DND-41 (cell line): ENCODE measurements at regions not wholly inside any gene's neighbourhood (a gene's known extent, or its start where the extent isn't known, plus 50 kb on each side); places are given as distances from the start of the nearest gene placed in this dataset.

Experiments
- ATAC-seq: fragments of 200-7000 bp; cut with Tn5 transposase; 3 replicates; pipeline ENCODE4 v1.9.1; 2021; ENCODE audit warnings: low read depth; ENCODE audit not compliant: insufficient read depth
- DNase-seq: peaks from one replicate; pipeline ENCODE4 v3.0.0-alpha.2; 2020
- H2AFZ ChIP-seq: 2 replicates; pipeline ENCODE4 v1.6.0; 2012; ENCODE audit warnings: low read depth, low read length
- H3K27ac ChIP-seq: 2 replicates; pipeline ENCODE4 v1.5.1; 2012; ENCODE audit warnings: low read length, inconsistent platforms
- H3K27me3 ChIP-seq: fragments of 200-600 bp; sonication (generic); 2 replicates; pipeline ENCODE4 v1.6.0; 2012; ENCODE audit warnings: low read length, mild to moderate bottlenecking, inconsistent platforms; ENCODE audit not compliant: insufficient read depth, poor library complexity
- H3K36me3 ChIP-seq: 2 replicates; pipeline ENCODE4 v1.5.1; 2012; ENCODE audit warnings: low read length, inconsistent platforms; ENCODE audit not compliant: insufficient read depth
- H3K4me1 ChIP-seq: 2 replicates; pipeline ENCODE4 v1.5.1; 2012; ENCODE audit warnings: mild to moderate bottlenecking, low read length; ENCODE audit not compliant: insufficient read depth
- H3K4me2 ChIP-seq: 2 replicates; pipeline ENCODE4 v1.6.0; 2012; ENCODE audit warnings: mild to moderate bottlenecking, moderate library complexity, low read length, inconsistent platforms; ENCODE audit not compliant: insufficient read depth
- H3K4me3 ChIP-seq, 2 experiments: fragments of 200-600 bp in 1 of 2; shearing (Covaris generic) in 1 of 2; 2 replicates each; pipeline ENCODE4 v1.5.1; 2012 to 2016; ENCODE audit warnings: inconsistent platforms in 2 of 2, low read length in 2 of 2, mild to moderate bottlenecking in 2 of 2, low read depth in 1 of 2, moderate library complexity in 1 of 2
- H3K79me2 ChIP-seq: 2 replicates; pipeline ENCODE4 v1.6.0; 2012; ENCODE audit warnings: low read length, inconsistent platforms; ENCODE audit not compliant: insufficient read depth
- H3K9ac ChIP-seq: 2 replicates; pipeline ENCODE4 v1.6.0; 2012; ENCODE audit warnings: low read depth, mild to moderate bottlenecking, inconsistent platforms, low read length, moderate library complexity
- H3K9me3 ChIP-seq: 2 replicates; pipeline ENCODE4 v1.5.1; 2012; ENCODE audit warnings: low read length, moderate library complexity, mild to moderate bottlenecking, inconsistent platforms; ENCODE audit not compliant: insufficient read depth, severe bottlenecking
- H4K20me1 ChIP-seq: 2 replicates; pipeline ENCODE4 v1.6.0; 2012; ENCODE audit warnings: low read length; ENCODE audit not compliant: insufficient read depth
- EZH2 ChIP-seq: IDR thresholded peaks from 3 replicates; pipeline ENCODE4 v1.6.1; 2012; ENCODE audit warnings: borderline replicate concordance, low read depth, mild to moderate bottlenecking, moderate library complexity, low read length, inconsistent platforms; ENCODE audit not compliant: severe bottlenecking
- TF ChIP-seq, protein P1 (sequence below): IDR thresholded peaks from 2 replicates; pipeline ENCODE4 v1.5.1; 2012; ENCODE audit warnings: borderline replicate concordance, low read length, moderate library complexity, mild to moderate bottlenecking; ENCODE audit not compliant: poor library complexity, severe bottlenecking; ENCODE audit errors: extremely low read depth

DNA sequence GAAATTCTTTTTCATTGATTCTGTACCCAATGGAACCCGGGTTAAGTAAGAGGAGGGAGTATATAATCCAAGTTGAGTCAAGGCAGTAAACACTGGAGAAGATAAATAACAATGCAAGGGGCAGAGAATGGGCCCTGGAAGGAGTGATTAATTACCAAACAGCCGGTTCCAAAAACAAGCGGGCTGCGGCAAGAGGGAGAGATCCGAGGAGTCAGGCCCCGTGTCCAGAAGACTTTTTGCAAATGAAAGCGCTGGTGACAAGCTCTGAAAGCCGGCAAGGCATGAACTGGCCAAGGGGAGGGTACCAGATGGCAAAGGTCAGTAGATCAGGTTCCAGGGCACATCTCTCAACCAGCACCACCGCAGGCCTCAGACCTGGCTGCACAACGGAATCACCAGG, 294.9 kb downstream of the BCOR start:
- no peak overlapping the region for H3K27ac ChIP-seq
- H2AFZ ChIP-seq, result no peak overlapping the region
- no peaks in the 10 kb centered on the region for H4K20me1 ChIP-seq
- TF ChIP-seq EZH2, result no peak
- TF ChIP-seq, protein P1, sequence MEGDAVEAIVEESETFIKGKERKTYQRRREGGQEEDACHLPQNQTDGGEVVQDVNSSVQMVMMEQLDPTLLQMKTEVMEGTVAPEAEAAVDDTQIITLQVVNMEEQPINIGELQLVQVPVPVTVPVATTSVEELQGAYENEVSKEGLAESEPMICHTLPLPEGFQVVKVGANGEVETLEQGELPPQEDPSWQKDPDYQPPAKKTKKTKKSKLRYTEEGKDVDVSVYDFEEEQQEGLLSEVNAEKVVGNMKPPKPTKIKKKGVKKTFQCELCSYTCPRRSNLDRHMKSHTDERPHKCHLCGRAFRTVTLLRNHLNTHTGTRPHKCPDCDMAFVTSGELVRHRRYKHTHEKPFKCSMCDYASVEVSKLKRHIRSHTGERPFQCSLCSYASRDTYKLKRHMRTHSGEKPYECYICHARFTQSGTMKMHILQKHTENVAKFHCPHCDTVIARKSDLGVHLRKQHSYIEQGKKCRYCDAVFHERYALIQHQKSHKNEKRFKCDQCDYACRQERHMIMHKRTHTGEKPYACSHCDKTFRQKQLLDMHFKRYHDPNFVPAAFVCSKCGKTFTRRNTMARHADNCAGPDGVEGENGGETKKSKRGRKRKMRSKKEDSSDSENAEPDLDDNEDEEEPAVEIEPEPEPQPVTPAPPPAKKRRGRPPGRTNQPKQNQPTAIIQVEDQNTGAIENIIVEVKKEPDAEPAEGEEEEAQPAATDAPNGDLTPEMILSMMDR, result no peak
- no peak overlapping the region for H3K4me2 ChIP-seq
- H3K36me3 ChIP-seq, result no peaks in the 10 kb centered on the region
- no peak overlapping the region for H3K4me3 ChIP-seq
- DNase-seq, result no peak
- no peak overlapping the region for H3K9ac ChIP-seq
- no peak for ATAC-seq
- H3K27me3 ChIP-seq, result no peaks in the 10 kb centered on the region
- H3K4me1 ChIP-seq, result no peaks in the 10 kb centered on the region
- no peaks in the 10 kb centered on the region for H3K79me2 ChIP-seq
- H3K9me3 ChIP-seq, result no peaks in the 10 kb centered on the region

DNA sequence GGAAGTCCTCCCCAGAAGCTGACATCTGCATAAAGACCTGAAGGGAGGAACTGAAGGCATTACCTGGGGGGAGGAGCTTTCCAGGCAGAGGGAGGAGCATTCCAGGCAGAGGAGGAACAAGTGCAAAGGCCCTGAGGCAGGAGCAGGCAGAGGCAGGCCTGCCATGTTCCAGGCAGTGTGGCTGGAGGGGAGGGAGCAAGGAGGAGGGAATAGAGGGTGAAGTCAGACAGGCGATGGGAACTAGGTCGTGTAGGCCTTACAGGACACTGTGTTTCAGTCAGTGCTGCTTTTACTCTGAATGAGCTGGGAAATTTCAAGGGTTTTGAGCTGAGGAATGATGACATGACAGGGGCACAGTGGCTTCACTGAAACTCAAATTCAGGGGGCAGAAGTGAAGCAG, 292.7 kb downstream of the BCOR start:
- TF ChIP-seq EZH2, result no peak
- TF ChIP-seq, protein P1, result no peak
- H3K27me3 ChIP-seq, result no peaks in the 10 kb centered on the region
- no peak for ATAC-seq

DNA sequence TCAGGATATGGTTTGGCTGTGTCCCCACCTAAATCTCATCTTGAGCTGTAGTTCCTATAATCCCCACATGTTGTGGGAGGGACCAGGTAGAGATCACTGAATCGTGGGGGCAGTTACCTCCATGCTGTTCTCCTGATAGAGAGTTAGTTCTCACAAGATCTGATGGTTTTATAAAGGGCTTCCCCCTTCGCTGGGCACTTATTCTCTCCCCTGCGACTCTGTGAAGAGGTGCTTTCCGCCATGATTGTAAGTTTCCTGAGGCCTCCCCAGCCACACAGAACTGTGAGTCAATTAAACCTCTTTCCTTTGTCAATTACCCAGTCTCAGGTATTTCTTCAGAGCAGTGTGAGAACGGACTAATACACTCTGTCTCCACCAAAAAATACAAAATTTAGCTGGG, 291.9 kb downstream of the BCOR start:
- no peaks in the 10 kb centered on the region for H3K79me2 ChIP-seq
- H2AFZ ChIP-seq, result no peak overlapping the region
- no peaks in the 10 kb centered on the region for H3K36me3 ChIP-seq
- ATAC-seq, result no peak
- H4K20me1 ChIP-seq, result no peaks in the 10 kb centered on the region
- no peak overlapping the region for H3K9ac ChIP-seq
- no peak overlapping the region for H3K4me3 ChIP-seq
- H3K27ac ChIP-seq, result no peak overlapping the region
- no peak for DNase-seq
- no peak overlapping the region for H3K4me2 ChIP-seq
- TF ChIP-seq EZH2, result no peak
- TF ChIP-seq, protein P1, result no peak
- no peaks in the 10 kb centered on the region for H3K9me3 ChIP-seq
- no peaks in the 10 kb centered on the region for H3K4me1 ChIP-seq
- no peaks in the 10 kb centered on the region for H3K27me3 ChIP-seq

More for the DNA sequence above, 292.7 kb downstream of the BCOR start:
- no peak overlapping the region for H3K9ac ChIP-seq
- no peaks in the 10 kb centered on the region for H3K79me2 ChIP-seq
- no peak overlapping the region for H3K4me2 ChIP-seq
- DNase-seq, result no peak
- no peaks in the 10 kb centered on the region for H3K4me1 ChIP-seq
- no peaks in the 10 kb centered on the region for H3K36me3 ChIP-seq
- H2AFZ ChIP-seq, result no peak overlapping the region
- no peak overlapping the region for H3K27ac ChIP-seq
- no peaks in the 10 kb centered on the region for H4K20me1 ChIP-seq
- no peak overlapping the region for H3K4me3 ChIP-seq
- no peaks in the 10 kb centered on the region for H3K9me3 ChIP-seq

DNA sequence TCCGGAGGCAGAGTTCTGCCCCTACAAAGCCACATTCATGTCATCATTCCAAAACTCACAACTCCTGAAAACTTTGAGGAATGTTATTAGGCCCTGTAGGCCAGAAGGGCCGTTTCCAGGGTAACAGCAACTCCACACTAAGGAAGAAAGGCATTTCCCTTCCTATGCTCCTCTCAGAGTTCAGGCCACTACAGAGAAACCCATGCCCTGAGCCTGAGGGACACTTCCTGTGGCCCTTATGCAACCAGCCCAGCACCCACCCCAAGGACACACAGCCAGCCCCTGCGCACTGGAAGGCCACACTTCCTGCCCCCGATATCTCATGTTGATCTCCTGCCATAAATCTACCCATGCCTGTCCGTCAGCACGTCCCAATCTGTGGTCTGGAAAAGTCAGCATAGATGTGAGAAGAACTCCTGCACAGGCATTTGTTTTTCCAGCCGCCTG, 289.3 kb downstream of the BCOR start:
- H3K36me3 ChIP-seq, result no peaks in the 10 kb centered on the region
- TF ChIP-seq, protein P1, result no peak
- TF ChIP-seq EZH2, result no peak
- no peaks in the 10 kb centered on the region for H3K9me3 ChIP-seq
- H3K27ac ChIP-seq, result no peak overlapping the region
- H2AFZ ChIP-seq, result no peak overlapping the region
- H3K27me3 ChIP-seq, result no peaks in the 10 kb centered on the region
- H3K4me2 ChIP-seq, result no peak overlapping the region
- no peak overlapping the region for H3K4me3 ChIP-seq
- DNase-seq (no peak), ATAC-seq (no peak)
- H3K9ac ChIP-seq, result no peak overlapping the region
- no peaks in the 10 kb centered on the region for H3K79me2 ChIP-seq
- no peaks in the 10 kb centered on the region for H3K4me1 ChIP-seq
- no peaks in the 10 kb centered on the region for H4K20me1 ChIP-seq
